ENCODE measurements at regions not wholly inside any gene's neighbourhood (a gene's known extent, or its start where the extent isn't known, plus 50 kb on each side); places are given as distances from the start of the nearest gene placed in this dataset.
"Not testable (repeated sequence)": the region's sequence is repeated elsewhere in the genome, so short reads cannot be mapped to it uniquely, and the experiment has no call there.

DNA sequence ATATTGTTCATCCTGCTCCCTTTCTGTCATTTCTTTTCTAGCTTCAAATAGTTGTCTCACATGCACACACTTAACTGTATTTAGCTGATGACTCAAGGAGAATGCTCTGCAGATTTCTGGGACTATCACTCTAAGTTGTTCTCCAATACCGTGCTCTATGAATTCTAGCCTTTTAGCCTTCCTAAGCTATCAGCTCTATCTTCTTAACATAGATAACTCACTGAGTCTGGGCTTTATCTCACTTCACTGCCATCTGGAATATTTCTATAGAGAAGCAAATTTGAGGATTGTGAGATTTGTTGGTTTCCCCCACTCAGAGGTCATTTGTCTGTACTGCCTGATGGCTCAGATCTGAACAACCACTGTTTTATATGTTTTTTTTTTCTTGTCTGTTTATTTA is 369.7 kb downstream of the TUSC1 start:
- DNase-seq: no peak
- H3K4me1 ChIP-seq: no peaks in the 10 kb centered on the region
- no peaks in the 10 kb centered on the region for H3K36me3 ChIP-seq
- TF ChIP-seq, protein P1, sequence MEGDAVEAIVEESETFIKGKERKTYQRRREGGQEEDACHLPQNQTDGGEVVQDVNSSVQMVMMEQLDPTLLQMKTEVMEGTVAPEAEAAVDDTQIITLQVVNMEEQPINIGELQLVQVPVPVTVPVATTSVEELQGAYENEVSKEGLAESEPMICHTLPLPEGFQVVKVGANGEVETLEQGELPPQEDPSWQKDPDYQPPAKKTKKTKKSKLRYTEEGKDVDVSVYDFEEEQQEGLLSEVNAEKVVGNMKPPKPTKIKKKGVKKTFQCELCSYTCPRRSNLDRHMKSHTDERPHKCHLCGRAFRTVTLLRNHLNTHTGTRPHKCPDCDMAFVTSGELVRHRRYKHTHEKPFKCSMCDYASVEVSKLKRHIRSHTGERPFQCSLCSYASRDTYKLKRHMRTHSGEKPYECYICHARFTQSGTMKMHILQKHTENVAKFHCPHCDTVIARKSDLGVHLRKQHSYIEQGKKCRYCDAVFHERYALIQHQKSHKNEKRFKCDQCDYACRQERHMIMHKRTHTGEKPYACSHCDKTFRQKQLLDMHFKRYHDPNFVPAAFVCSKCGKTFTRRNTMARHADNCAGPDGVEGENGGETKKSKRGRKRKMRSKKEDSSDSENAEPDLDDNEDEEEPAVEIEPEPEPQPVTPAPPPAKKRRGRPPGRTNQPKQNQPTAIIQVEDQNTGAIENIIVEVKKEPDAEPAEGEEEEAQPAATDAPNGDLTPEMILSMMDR (IDR thresholded peaks at IDR 0.05): no peak
- no peak overlapping the region for H3K4me3 ChIP-seq
- no peak overlapping the region for H3K9ac ChIP-seq (ENCODE audit: low read depth in 2 of 2, low read length in 2 of 2)
- H3K27ac ChIP-seq: no peak overlapping the region
- no peaks in the 10 kb centered on the region for H3K9me3 ChIP-seq
- intact Hi-C loops (cut with DNase I): no loop called here
- H3K27me3 ChIP-seq: no peaks in the 10 kb centered on the region

DNA sequence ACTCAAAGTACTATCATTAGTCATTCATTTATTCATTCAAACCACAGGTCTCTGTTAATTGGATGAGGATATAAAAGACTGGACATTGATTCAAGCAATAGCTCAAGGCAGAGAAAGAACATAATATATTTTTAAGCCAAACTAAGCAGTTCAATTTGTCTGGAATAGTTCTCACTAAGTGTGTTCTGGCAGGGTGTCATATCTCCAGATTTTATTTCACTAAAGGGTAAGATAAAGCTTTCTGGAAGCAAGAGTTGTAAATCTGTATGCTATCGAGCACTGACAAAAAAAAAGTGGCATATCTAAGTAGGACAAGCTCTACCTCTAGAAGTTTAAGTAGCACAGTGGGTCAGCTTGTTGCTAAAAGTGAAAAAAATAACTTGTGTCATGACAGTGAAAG is 375.6 kb downstream of the TUSC1 start:
- Histone ChIP-seq H3K9ac (ENCODE audit: low read depth in 2 of 2, low read length in 2 of 2) (no peak overlapping the region), H3K27ac (no peak overlapping the region), H3K9me3 (no peaks in the 10 kb centered on the region), H3K4me3 (no peak overlapping the region), H3K4me1 (no peaks in the 10 kb centered on the region), H3K27me3 (no peaks in the 10 kb centered on the region), H3K36me3 (no peaks in the 10 kb centered on the region)
- intact Hi-C loops (cut with DNase I): no loop called here
- TF ChIP-seq, protein P1 (IDR thresholded peaks at IDR 0.05): no peak
- DNase-seq: no peak

DNA sequence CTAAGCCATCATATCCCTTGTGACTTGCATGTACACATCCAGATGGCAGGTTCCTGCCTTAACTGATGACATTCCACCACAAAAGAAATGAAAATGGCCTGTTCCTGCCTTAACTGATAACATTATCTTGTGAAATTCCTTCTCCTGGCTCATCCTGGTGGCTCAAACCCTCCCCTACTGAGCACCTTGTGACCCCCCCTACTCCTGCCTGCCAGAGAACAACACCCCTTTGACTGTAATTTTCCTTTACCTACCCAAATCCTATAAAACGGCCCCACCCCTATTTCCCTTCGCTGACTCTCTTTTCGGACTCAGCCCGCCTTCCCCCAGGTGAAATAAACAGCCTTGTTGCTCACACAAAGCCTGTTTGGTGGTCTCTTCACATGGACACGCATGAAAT is 390.0 kb downstream of the TUSC1 start:
- H3K27ac ChIP-seq; H3K4me3 ChIP-seq; H3K27me3 ChIP-seq; intact Hi-C loops (cut with DNase I); H3K4me1 ChIP-seq; H3K36me3 ChIP-seq; H3K9ac ChIP-seq (ENCODE audit: low read depth in 2 of 2, low read length in 2 of 2); DNase-seq; H3K9me3 ChIP-seq: not testable (repeated sequence)

DNA sequence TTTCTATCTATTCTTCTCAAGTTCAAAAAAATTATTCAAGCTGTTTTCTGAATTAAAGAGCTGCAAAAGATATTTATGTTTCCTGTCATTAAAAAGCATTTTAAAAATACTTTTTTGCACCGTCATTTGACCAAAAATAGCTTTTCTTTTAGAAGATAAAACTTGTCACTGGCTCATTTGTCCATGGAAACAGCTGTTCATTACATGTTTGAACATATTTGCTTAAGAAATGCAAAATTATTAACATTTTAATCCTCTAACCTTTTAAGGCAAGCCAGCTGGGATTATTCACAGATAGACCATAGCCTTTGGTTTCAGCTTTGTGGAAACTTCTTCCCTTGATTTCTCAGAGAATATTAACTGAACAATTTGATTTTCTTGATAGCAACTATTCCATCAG is 393.9 kb downstream of the TUSC1 start:
- H3K27ac ChIP-seq: no peak overlapping the region
- H3K36me3 ChIP-seq: no peaks in the 10 kb centered on the region

DNA sequence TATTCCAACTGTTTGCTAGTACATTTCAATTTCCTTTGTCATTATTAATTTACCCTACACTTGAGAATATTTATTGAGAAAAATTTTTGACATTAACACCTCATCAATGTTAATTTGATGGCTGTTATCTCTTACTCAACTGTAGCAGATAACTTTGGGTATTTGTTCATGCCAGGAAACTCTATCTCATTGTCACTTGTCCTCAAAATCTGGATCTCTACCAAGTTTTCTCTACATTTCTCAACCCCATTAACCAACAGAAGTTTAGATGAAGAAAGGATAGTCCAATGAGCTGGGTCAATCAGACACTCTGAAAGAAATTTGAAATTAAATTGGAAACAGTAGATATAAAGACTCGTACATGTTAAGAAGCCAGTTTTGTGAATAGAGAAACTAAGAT is 395.3 kb downstream of the TUSC1 start:
- Histone ChIP-seq H3K27ac (no peak overlapping the region), H3K9me3 (no peaks in the 10 kb centered on the region), H3K36me3 (no peaks in the 10 kb centered on the region), H3K4me3 (no peak overlapping the region), H3K27me3 (no peaks in the 10 kb centered on the region), H3K9ac (ENCODE audit: low read depth in 2 of 2, low read length in 2 of 2) (no peak overlapping the region), H3K4me1 (no peaks in the 10 kb centered on the region)
- intact Hi-C loops (cut with DNase I): no loop called here
- DNase-seq: no peak
- TF ChIP-seq, protein P1 (IDR thresholded peaks at IDR 0.05): no peak

More for the DNA sequence above, 393.9 kb downstream of the TUSC1 start:
- DNase-seq: no peak
- TF ChIP-seq, protein P1 (IDR thresholded peaks at IDR 0.05): no peak
- no peaks in the 10 kb centered on the region for H3K9me3 ChIP-seq
- H3K4me3 ChIP-seq: no peak overlapping the region
- no peak overlapping the region for H3K9ac ChIP-seq (ENCODE audit: low read depth in 2 of 2, low read length in 2 of 2)
- intact Hi-C loops (cut with DNase I): no loop called here
- no peaks in the 10 kb centered on the region for H3K27me3 ChIP-seq
- H3K4me1 ChIP-seq: no peaks in the 10 kb centered on the region

DNA sequence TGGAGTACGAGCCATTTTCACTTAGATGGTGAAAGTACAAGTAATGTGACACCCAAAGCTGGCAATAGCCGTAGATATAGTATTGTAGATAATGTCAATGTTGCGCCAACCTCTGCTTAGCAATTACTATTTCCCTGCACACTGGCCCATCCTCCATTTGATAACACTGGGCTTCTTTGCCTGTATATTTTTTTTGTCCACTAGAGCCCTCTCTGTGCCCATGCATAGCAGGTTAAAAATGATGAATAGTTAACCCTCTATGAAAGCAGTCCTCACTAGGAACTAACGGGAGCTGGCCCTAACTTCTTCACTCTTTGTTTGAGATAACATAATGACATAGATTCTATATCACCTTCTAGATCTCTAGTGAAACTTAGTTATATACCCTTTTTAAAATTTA is 416.8 kb downstream of the TUSC1 start:
- DNase-seq: no peak
- H3K9ac ChIP-seq (ENCODE audit: low read depth in 2 of 2, low read length in 2 of 2): no peak overlapping the region
- no peaks in the 10 kb centered on the region for H3K27me3 ChIP-seq
- H3K36me3 ChIP-seq: no peaks in the 10 kb centered on the region
- TF ChIP-seq, protein P1 (IDR thresholded peaks at IDR 0.05): no peak
- no peak overlapping the region for H3K27ac ChIP-seq
- intact Hi-C loops (cut with DNase I): no loop called here
- no peaks in the 10 kb centered on the region for H3K4me1 ChIP-seq
- H3K4me3 ChIP-seq: no peak overlapping the region
- H3K9me3 ChIP-seq: no peaks in the 10 kb centered on the region

All from colonic mucosa (tissue), 4 donors.